Spleen (tissue), 7 donors: ENCODE measurements at regions not wholly inside any gene's neighbourhood (a gene's known extent, or its start where the extent isn't known, plus 50 kb on each side); places are given as distances from the start of the nearest gene placed in this dataset.

Experiments used
- POLR2A ChIP-seq, 3 donors: fragments of 450-650 bp; IDR thresholded peaks; one replicate each; pipeline ENCODE4 v1.5.1; 2017; ENCODE audit warnings: antibody characterized with exemption in 3 of 3, mild to moderate bottlenecking in 1 of 3
- POLR2AphosphoS5 ChIP-seq, 3 donors: sonication (generic); formaldehyde crosslinking; IDR thresholded peaks; one replicate each; pipeline ENCODE4 v1.5.1; 2017; ENCODE audit warnings: antibody characterized with exemption in 3 of 3
- TF ChIP-seq, protein P1 (sequence below), 11 experiments: fragments of 200-600 bp in 7 of 11; fragments of 450-650 bp in 4 of 11; sonication (generic) in 4 of 11; IDR thresholded peaks in 8 of 11; conservative IDR thresholded peaks in 3 of 11; 1 replicate in 7 of 11; 2 replicates in 4 of 11; pipeline versions ENCODE4 v1.4.0 to v1.8.0; 2016 to 2021; ENCODE audit warnings: antibody characterized with exemption in 11 of 11, inconsistent platforms in 4 of 11, mild to moderate bottlenecking in 1 of 11
- donor health status: DM: no; HTN: no; CAD: no; lungs with moderate emphysema.
- donor health status: DM: no; HTN: no; CAD: no.
- donor health status: DM: no; HTN: no; CAD: no.

- TF ChIP-seq, protein P1, sequence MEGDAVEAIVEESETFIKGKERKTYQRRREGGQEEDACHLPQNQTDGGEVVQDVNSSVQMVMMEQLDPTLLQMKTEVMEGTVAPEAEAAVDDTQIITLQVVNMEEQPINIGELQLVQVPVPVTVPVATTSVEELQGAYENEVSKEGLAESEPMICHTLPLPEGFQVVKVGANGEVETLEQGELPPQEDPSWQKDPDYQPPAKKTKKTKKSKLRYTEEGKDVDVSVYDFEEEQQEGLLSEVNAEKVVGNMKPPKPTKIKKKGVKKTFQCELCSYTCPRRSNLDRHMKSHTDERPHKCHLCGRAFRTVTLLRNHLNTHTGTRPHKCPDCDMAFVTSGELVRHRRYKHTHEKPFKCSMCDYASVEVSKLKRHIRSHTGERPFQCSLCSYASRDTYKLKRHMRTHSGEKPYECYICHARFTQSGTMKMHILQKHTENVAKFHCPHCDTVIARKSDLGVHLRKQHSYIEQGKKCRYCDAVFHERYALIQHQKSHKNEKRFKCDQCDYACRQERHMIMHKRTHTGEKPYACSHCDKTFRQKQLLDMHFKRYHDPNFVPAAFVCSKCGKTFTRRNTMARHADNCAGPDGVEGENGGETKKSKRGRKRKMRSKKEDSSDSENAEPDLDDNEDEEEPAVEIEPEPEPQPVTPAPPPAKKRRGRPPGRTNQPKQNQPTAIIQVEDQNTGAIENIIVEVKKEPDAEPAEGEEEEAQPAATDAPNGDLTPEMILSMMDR (IDR thresholded peaks at IDR 0.05 in 8 of 11, conservative IDR thresholded peaks at IDR 0.05 in 3 of 11): no peak
- no peak for TF ChIP-seq POLR2AphosphoS5 (IDR thresholded peaks at IDR 0.05)
- TF ChIP-seq POLR2A (IDR thresholded peaks at IDR 0.05): no peak
Measured at GRCh38 chr2:42864222-42864621, 71.8 kb upstream of the HAAO start.
